LHCN-M2 (cell line): ENCODE measurements at regions not wholly inside any gene's neighbourhood (a gene's known extent, or its start where the extent isn't known, plus 50 kb on each side); places are given as distances from the start of the nearest gene placed in this dataset.
"Not testable (repeated sequence)": the region's sequence is repeated elsewhere in the genome, so short reads cannot be mapped to it uniquely, and the experiment has no call there.

Experiments used
- DNase-seq: peaks from one replicate; pipeline ENCODE4 v3.0.0-alpha.2; 2012; ENCODE audit warnings: low read depth

DNA sequence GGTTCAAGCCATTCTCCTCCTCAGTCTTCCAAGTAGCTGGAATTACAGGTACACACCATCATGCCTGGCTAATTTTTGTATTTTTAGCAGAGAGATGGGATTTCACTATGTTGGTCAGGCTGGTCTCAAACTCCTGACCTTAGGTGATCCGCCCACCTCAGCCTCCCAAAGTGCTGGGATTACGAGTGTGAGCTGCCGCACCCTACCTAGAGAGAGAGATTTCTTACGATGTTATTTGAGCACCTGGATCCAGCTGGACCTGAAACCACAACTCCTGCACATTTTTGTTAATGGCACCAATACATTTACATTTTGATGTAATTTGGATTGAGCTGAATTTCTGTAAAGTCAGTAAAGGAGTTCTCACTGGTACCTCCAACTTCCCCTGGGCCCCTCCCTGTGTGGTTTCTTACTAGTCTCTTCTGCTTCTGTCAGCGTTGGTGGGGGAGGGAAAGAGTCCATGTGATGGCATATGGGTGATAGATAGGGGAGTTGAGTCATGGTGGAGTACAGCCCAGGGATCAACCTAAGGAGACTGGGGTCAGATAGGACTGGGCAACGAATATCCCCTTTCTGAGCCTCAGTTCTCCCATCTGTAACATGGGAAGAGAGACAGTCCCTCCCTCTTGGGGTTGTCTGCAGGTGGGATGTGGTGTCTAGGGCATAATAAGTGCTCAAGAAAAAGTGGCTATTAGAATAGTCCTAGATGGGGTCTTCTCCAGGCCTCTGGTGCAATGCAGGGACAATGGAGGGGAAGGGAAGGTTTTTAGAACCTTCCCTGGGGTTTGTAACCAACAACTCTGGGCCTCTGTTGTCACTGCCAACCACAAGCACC, 83.3 kb upstream of the MED13L start:
- DNase-seq: no peak

DNA sequence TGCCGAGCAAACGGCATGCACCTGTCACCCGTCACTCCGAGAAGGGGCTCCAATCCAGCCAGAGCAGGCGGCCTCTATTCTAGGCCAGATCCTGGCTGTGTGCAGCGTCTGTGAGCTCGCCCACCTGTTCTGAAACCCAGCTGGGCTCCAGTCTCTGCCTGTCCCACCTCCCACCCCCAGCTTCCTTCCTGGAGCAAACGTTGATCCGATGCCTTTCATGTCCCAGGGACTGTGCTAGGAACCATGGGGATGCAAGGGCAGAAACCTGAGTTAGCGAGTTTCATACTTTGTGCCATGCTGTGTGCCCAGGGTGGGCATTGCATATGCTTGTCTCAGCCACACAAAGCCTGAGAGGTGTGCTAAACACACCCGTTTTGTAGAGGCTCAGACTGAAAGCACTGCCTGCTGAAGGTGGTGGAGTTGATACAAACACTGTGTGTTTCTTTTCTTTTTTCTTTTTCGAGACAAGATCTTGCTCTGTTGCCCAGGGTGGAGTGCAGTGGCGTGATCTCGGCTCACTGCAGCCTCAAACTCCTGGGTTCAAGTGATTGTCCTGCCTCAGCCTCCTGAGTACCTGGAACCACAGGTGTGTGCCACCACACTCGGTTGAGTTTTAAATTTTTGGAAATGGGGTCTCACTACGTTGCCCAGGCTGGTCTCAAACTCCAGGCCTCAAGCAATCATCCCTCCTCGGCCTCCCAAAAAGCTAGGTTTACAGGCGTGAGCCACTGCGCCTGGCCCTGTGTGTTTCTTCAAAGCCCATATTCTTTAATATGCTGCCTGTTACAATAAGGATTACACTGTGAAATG, 84.1 kb upstream of the MED13L start:
- peak; percentile 72 for DNase-seq

DNA sequence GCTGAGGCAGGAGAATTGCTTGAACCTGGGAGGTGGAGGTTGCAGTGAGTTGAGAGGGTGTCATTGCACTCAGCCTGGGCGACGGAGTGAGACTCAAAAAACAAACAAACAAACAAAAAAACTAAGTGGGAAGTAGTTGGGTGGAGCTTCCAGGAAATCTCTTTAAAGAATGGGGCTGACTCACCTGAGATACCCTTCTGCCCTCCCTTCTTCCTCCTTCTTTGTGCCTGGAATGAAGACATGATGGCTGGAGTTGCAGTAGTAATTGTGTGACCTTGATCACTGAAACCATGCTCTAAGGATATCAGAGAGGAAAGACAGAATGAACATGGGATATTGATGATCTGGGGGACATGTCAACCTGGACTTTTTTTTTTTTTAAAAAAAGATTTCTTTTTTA, 87.6 kb upstream of the MED13L start:
- DNase-seq: no peak

DNA sequence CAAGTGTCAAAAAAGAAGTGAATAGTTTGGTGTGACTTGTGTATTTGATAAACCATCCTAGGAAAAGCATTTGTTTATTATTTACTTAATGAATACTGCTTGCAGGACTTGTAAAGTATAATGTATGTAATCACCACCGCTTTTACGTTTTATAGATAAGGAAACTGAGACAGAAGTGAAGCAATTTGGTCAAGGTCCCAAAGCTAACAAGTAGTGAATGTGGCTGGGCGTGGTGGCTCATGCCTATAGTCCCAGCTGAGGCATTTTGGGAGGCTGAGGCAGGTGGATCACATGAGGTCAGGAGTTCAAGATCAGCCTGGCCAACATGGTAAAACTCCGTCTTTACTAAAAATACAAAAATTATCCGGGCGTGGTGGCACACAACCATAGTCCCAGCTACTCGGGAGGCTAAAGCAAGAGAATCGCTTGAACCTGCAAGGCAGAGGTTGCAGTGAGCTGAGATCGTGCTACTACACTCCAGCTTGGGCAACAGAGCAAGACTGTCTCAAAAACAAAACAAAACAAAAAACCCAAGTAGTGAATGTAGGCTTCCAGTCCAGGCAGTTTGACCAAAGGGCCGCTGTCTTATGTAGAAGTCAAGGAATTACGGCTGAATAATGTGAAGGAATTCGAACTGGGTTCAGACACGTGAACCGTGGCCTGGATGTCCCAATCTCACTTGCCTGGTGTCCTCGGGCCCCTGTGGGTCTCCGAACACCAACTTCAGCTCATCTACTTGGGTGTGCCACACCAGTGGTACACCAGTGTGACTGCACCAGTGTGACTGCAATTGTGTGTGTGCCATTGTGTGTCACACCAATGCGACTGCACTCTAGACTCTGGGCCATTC, 88.3 kb upstream of the MED13L start:
- no peak for DNase-seq

DNA sequence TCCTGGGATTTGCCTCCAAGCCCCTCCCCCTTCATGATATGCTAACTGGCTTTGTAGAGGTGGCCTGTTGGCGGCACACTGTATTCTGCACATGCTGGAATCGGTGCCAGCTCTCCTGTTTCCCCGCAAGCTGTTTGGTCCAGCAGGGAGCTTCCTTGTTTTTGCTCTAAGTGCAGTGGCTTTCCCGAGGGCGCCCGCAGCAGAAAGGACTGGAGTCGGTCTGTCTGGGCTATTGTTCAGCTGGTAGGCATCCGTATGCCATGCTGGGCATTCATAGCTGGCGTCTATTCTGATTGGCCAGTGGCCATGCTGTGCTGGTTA, 88.9 kb upstream of the MED13L start:
- no peak for DNase-seq

DNA sequence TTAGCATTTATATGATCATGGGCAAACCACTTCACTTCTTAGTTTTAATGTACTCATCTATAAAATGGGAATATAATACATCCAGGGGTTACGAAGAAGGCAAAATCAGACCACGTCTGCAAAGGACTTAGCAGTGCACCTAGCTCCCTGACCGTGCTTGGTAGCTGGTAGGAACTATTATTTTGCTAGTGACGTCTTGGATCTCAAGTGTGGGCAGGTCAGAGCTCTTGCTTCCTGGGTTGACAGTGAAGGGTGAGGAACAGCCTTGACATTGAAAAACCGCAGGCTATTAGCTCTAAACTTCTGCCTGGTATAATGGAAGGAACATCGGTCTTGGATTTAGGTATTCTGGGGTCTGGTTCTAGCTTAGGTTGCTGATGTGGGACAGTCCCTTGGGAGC, 89.3 kb upstream of the MED13L start:
- no peak for DNase-seq

DNA sequence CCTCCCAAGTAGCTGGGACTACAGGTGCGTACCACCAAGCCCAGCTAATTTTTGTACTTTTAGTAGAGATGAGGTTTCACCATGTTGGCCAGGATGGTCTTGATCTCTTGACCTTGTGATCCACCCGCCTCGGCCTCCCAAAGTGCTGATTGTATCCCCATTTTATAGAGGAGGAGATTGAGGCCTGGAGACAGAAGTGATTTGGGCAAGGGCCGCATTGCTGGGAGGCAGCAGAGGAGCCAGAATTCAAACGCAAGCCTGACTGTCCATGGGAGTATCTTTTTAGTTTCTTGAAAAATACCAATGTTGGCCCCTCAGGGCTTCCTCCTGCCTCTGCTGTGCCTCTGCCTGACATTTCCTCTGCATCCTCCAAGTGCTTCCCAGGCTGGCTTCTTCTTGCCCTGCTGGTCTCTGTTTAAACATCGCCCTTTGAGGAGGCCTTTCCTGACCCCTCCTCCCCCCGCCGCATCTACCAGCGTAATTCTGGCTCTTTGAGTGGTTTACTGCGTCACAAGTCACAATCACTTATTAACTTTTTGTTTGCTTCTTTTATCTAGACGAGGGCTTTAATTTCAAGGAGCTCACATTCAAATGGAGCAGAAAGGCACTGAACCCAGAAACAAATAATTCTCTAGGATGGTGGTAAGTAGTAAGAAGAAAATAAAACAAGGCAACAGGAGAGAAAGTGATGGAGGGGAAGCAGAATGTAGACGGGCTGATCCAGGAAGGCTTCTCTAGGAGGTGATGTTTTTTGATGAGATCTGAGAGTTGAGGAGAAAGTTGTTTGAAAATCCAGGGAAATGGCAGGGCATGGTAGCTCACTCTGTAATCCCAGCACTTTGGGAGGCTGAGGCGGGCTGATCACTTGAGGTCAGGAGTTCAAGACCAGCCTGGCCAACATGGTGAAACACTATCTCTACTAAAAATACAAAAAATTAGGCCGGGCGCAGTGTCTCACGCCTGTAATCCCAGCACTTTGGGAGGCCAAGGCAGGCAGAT, 91.0 kb upstream of the MED13L start:
- DNase-seq: no peak

DNA sequence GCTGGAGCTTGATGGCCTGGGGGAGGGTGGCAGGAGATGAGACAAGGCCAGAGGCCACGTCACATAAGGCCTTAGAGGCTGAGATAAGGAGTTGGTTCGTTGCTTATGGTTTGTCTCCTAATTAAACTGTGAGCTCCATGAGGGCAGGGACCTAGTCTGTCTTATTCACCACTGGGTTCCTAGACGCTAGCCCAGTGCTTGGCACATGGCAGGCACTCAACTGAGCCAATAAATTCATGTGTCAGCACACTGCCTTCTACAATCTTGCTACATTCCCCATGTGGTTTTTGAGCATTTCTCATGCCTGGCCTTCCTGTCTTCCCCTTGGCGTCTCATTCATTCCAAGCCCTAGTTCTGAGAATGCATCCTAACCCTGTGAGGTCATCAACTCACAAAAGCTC, 92.5 kb upstream of the MED13L start:
- peak; percentile 49 for DNase-seq

DNA sequence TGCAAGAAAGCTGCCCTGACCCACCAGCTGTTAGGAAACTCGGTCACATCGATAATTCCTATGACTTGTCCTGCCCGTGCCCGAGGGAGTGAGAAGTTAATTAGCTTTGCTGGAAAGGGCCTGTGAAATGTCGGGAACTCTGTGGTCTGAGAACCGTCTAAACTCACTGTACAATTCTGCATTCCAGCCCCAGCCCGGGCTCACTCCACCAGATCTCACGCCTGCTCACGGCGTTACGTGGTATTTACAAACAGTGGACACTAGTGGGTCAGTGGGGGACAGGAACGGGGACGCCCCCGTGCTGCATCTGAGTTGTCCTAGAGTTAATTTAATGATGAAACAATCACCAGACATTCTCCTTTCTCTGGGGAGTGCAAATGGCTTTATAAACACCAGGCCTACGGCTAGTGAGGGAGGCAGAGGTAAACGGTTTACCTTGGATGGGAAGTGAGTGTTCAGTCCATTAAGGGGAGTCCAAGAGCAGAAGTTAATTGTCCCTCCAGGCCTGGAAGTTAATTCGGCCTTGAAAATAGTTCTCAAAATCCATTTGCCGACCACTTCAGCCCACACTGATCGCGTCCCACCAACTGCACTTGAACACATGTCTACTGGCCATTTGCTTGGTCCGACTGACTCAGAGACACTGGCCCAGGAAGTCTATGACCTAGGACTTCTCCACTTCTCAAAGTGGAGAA, 93.5 kb upstream of the MED13L start:
- DNase-seq: no peak

DNA sequence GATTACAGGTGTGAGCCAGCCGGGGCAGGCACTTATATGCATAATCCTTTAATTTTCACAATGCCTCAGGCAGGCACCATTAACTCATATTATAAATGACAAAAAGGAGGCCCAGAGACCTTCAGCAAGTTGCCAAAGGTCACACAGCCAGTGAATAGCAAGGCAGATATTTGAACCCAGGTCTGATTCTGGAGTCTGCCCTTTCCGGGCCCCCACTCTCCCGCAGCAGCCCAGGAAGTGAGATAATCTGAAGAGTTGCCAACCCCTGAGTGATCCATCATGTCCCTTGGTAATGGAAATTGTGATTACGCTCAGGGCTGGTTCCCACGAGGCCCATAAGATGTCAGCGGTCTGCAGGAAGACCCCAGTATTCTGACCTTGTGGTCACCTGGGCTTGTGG, 95.3 kb upstream of the MED13L start:
- no peak for DNase-seq

DNA sequence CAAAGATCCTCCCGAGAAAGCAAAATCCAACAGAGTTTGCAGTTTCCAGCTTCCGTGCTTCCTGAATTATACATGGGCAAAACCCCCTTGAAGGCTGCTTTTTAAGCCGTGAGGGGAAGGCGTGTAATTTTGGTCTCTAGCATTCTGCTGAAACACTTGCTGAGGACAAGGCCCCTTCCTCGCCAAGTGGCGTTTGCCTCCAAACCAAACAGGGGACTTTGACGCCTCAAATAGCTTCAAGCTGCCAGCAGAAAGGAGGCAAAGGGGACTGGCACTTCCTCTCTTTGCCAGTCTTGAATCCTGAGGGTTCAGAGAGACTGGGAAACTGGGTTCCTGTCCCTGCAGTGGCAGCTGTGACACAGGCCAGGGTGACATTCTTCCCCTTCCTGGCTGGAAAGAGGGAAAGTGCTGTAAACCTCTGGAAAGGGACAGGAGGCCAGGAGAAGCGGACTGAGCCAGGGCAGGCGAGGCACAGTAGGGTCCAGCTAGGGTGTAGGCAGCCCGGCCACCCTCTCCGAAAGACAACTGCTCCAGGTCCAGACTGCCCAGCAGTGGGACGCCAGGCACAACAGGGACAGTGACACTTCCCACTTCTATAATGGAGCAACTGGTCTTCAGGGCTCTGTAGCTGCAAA, 96.2 kb upstream of the MED13L start:
- no peak for DNase-seq

DNA sequence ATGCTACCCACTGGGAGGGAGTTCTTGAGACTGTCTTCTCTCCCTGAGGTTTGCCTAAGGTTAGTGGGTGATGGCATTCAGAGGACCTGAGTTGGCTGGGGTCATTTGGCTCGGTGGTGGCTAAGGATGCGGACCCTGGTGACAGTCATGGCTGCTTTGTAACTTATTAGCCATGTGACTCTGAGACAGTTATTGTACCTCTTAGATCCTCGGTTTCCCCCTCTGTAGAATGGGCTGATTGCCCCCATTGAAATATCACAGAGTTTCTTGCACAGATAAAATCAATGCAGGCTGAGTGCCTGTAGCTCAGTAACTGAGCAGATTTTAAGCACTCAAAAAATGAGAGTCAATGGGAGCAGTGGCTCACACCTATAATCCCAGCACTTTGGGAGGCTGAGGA, 96.7 kb upstream of the MED13L start:
- DNase-seq: no peak

DNA sequence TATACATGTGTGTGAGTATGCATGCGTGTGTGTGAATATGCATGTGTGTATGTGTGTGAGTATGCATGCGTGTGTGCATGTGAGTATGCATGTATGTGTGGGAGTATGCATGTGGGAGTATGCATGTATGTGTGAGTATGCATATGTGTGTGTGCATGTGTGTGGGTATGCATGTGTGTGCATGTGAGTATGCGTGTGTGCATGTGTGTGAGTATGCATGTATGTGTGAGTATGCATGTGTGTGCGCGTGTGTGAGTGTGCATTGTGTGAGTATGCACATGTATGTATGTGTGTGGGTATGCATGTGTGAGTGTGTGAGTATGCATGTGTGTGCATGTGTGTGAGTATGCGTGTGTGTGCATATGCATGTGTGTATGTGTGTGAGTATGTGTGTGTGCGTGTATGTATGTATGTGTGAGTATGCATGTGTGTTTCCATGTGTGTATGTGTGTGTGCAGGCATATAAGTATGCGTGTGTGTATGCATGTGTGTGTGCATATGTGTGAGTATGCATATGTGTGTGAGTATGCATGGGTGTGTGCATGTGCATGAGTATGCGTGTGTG, 97.9 kb upstream of the MED13L start:
- no peak for DNase-seq

DNA sequence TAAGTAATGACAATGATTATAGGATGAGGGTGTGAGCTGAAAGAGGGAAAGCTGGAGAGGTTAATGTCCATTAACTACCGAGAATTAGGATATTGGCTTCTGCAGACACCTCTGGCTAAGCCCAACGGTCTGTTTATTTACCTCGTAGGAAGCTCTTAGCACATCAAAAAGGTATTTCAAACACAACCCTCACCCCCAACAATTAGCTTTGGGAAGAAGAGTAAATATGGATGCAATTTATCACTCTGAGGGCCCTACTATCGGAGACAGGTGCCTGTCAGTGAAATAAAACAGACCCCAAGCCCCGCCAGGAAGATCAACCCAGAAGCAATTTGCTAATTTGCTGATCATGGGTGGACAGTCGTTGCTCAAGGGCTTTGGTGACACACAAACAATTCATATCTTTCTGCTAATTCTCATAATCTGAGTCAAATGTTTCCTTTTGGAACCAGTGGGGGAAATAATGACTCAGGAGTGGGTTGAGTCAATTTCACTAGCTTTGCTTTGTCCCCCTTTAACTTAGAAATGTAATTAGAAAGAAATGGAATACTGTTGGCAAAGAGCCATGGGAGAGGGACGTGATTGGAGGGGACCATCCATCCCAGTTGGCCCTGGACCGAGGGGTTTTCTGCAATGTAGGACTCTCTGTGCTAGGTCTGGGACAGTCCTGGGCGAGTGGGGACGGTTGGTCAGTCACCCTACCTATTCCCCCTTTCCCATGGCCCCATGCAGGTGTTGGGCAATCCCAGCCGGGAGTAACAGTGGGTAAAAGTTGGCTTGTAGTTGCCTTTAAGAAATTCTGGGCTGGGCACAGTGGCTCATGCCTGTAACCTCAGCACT, 99.1 kb upstream of the MED13L start:
- peak; percentile 62 for DNase-seq

DNA sequence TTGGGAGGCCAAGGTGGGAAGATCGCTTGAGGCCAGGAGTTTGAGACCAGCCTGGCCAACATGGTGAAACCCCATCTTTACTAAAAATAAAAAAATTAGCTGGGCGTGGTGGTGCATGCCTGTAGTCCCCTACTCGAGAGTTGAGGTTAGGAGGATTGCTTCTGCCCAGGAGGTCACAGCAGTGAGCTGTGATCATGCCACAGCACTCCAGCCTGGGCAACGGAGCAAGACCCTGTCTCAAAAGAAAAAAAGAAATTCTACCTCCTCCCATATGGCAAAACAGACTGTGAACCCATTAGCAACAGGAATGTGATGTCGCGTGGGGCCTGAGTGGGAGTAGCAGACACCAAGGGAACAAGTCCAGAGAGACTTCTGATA, 99.7 kb upstream of the MED13L start:
- DNase-seq: not testable (repeated sequence)

DNA sequence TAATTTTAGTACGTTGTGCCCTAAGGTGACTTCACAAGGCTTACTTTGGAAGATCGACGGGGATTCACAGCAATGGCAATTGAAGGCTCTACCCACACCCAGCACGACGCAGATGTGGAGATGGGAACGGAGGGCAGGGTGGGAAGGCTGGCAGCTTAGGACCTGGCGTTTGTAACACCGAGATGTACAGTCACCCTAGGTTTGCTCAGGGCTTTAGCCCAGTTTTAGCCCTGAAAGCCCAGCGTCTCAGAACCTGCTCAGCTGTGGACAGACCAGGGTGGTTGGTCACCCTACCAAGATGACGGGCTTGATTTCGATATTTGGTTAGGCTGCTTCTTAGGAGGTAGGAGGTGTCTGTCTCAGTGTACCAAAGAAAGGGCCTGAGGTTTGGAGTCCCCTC, 100.5 kb upstream of the MED13L start:
- no peak for DNase-seq

DNA sequence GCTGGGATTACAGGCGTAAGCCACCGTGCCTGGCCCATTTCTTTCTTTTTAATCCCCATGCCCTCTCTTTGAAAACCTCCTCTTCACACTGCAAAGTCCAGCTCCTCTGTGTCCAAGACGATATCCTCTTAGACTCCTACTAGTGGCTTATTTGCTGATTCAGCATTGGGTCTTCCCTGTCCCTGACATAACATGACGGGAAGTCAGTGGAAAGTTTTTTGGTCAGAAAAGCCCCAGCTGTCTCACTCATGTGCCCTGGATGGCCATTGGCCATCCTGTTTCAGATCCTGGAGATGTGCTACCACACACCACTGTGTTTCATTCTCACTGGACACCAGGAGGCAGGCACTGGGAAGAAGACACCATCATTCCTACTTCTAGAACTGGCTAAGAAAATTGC, 102.6 kb upstream of the MED13L start:
- no peak for DNase-seq

DNA sequence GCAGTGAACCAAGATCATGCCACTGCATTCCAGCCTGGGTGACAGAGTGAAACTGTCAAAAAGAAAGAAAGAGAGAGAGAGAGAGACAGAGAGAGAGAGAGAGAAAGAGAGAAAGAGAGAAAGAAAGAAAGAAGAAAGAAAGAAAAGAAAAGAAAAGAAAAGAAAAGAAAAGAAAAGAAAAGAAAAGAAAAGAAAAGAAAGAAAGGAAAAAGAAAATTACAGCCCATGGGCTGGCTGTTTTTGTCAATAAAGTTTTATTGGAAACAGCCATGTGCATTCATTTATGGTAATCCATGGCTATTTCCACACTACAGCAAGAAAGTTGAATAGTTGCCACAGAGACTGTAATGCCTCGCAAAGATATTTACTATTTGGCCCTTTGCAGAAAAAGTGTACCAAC, 103.2 kb upstream of the MED13L start:
- not testable (repeated sequence) for DNase-seq
